ENCODE measurements at regions not wholly inside any gene's neighbourhood (a gene's known extent, or its start where the extent isn't known, plus 50 kb on each side); places are given as distances from the start of the nearest gene placed in this dataset.

DNA sequence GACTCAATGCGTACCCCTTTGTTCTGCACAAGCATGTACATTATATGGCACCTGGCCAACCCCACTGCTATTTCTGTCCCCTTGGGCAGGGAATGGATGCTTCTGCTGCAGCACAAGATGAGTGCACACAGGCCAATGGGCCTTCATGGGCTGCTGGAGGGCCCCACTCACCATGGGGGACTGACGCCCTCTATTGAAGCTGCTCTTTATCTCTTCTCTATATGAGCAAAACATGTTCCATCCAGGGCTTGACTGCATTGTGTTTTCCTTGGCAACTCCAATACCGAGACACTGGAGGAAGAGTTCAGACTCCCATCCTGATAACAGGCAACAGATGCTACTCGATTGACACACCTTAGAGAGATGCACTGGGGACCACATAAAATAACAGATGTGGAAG, 251.6 kb upstream of the NCKAP5 start:
- Mint-ChIP-seq H3K4me3 (no peak overlapping the region), H3K9me3 (no peaks in the 10 kb centered on the region), H3K27me3 (ENCODE audit: insufficient read depth) (no peaks in the 10 kb centered on the region), H3K27ac (no peak overlapping the region), H3K4me1 (no peaks in the 10 kb centered on the region), H3K36me3 (ENCODE audit: low read depth) (no peaks in the 10 kb centered on the region)
- no peak for DNase-seq
- H3K36me3 ChIP-seq (ENCODE audit: control insufficient read depth, insufficient read depth, low read length), result no peaks in the 10 kb centered on the region
- no peak overlapping the region for H3K9ac ChIP-seq (ENCODE audit: extremely low read depth, low read length, poor library complexity, severe bottlenecking)
- H3K27ac ChIP-seq (ENCODE audit: low read depth, low read length), result no peak overlapping the region
- 91 to 100% methylated on average over 2 to 4 of the region's 4 CpGs for WGBS, 2 experiments (ENCODE audit: insufficient coverage in 1 of 2, insufficient read length in 1 of 2)
- H3K9me3 ChIP-seq (ENCODE audit: control insufficient read depth, low read length), result no peaks in the 10 kb centered on the region
- no peaks in the 10 kb centered on the region for H3K27me3 ChIP-seq (ENCODE audit: control insufficient read depth, insufficient read depth, low read length, poor library complexity, severe bottlenecking)
- H3K4me1 ChIP-seq (ENCODE audit: control insufficient read depth, insufficient read depth, low read length), result no peaks in the 10 kb centered on the region
- TF ChIP-seq, protein P1, sequence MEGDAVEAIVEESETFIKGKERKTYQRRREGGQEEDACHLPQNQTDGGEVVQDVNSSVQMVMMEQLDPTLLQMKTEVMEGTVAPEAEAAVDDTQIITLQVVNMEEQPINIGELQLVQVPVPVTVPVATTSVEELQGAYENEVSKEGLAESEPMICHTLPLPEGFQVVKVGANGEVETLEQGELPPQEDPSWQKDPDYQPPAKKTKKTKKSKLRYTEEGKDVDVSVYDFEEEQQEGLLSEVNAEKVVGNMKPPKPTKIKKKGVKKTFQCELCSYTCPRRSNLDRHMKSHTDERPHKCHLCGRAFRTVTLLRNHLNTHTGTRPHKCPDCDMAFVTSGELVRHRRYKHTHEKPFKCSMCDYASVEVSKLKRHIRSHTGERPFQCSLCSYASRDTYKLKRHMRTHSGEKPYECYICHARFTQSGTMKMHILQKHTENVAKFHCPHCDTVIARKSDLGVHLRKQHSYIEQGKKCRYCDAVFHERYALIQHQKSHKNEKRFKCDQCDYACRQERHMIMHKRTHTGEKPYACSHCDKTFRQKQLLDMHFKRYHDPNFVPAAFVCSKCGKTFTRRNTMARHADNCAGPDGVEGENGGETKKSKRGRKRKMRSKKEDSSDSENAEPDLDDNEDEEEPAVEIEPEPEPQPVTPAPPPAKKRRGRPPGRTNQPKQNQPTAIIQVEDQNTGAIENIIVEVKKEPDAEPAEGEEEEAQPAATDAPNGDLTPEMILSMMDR (conservative IDR thresholded peaks at IDR 0.05), result no peak
- H3K4me3 ChIP-seq (ENCODE audit: low read length), result no peak overlapping the region

GRCh38 chr2:133821107-133821760, 253.0 kb upstream of the NCKAP5 start:
- H3K36me3 Mint-ChIP-seq (ENCODE audit: low read depth), result no peaks in the 10 kb centered on the region
- Histone ChIP-seq H3K9me3 (ENCODE audit: control insufficient read depth, low read length) (no peaks in the 10 kb centered on the region), H3K27me3 (ENCODE audit: control insufficient read depth, insufficient read depth, low read length, poor library complexity, severe bottlenecking) (no peaks in the 10 kb centered on the region), H3K36me3 (ENCODE audit: control insufficient read depth, insufficient read depth, low read length) (no peaks in the 10 kb centered on the region), H3K27ac (ENCODE audit: low read depth, low read length) (no peak overlapping the region), H3K9ac (ENCODE audit: extremely low read depth, low read length, poor library complexity, severe bottlenecking) (no peak overlapping the region), H3K4me3 (ENCODE audit: low read length) (no peak overlapping the region), H3K4me1 (ENCODE audit: control insufficient read depth, insufficient read depth, low read length) (no peaks in the 10 kb centered on the region)
- H3K9me3 Mint-ChIP-seq, result no peaks in the 10 kb centered on the region
- H3K4me3 Mint-ChIP-seq, result no peak overlapping the region
- H3K27ac Mint-ChIP-seq, result no peak overlapping the region
- TF ChIP-seq, protein P1 (conservative IDR thresholded peaks at IDR 0.05), result no peak
- H3K4me1 Mint-ChIP-seq, result no peaks in the 10 kb centered on the region
- DNase-seq, result no peak
- H3K27me3 Mint-ChIP-seq (ENCODE audit: insufficient read depth), result no peaks in the 10 kb centered on the region
- WGBS, 2 experiments (ENCODE audit: insufficient coverage in 1 of 2, insufficient read length in 1 of 2), result 86 to 89% methylated on average over 1 to 3 of the region's 3 CpGs

DNA sequence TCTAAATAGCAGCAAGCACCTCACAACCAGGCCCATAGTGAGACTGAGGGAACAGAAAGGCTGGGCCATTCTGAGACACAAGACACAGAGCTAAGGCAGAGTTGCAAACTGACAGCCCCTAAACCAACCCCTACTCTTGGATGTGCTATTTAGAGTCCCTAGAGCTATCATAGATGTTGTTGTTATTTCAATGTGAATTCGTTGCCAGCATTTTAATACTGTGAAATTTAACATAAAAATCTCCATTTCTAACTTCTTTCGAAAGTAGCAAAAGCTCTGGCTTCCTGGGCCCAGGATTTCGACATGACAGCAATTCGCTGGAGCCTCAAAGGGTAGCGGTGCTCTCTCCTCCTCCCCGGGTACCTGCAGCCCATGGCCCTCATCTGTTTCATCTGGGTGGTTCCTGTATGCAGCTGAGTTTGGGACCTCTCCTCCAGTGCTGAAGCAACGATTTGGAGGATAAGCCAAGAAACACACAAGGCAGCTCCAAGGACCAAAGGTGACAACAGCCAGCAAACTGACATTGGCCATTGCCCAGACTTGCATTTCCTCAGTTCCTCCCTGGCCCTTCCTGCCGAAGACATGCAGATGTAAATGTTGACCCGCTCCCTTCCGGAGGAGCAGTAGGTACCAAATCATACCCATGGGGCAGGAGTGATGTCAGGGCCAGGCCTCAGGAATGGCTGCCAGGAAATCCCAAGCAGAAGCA, 254.4 kb upstream of the NCKAP5 start:
- no peaks in the 10 kb centered on the region for H3K9me3 Mint-ChIP-seq
- Histone ChIP-seq H3K9ac (ENCODE audit: extremely low read depth, low read length, poor library complexity, severe bottlenecking) (no peak overlapping the region), H3K4me1 (ENCODE audit: control insufficient read depth, insufficient read depth, low read length) (no peaks in the 10 kb centered on the region), H3K36me3 (ENCODE audit: control insufficient read depth, insufficient read depth, low read length) (no peaks in the 10 kb centered on the region), H3K4me3 (ENCODE audit: low read length) (no peak overlapping the region), H3K27me3 (ENCODE audit: control insufficient read depth, insufficient read depth, low read length, poor library complexity, severe bottlenecking) (no peaks in the 10 kb centered on the region), H3K9me3 (ENCODE audit: control insufficient read depth, low read length) (no peaks in the 10 kb centered on the region), H3K27ac (ENCODE audit: low read depth, low read length) (no peak overlapping the region)
- H3K4me1 Mint-ChIP-seq, result no peaks in the 10 kb centered on the region
- no peak for DNase-seq
- TF ChIP-seq, protein P1 (conservative IDR thresholded peaks at IDR 0.05), result no peak
- no peaks in the 10 kb centered on the region for H3K36me3 Mint-ChIP-seq (ENCODE audit: low read depth)
- H3K4me3 Mint-ChIP-seq, result no peak overlapping the region
- no peak overlapping the region for H3K27ac Mint-ChIP-seq
- H3K27me3 Mint-ChIP-seq (ENCODE audit: insufficient read depth), result peaks cover 2% of the 10 kb centered on the region
- WGBS, 2 experiments (ENCODE audit: insufficient coverage in 1 of 2, insufficient read length in 1 of 2), result 93 to 98% methylated on average over 8 to 10 of the region's 10 CpGs
